Cardiac muscle cell (in vitro differentiated cells and primary cell): ENCODE measurements at regions not wholly inside any gene's neighbourhood (a gene's known extent, or its start where the extent isn't known, plus 50 kb on each side); places are given as distances from the start of the nearest gene placed in this dataset.

Experiments used
- DNase-seq, 2 donors: peaks; one replicate each; pipeline versions ENCODE4 v3.0.0 to v3.0.0-alpha.2; 2010 to 2017; ENCODE audit warnings: low read depth in 1 of 2, low spot score in 1 of 2
- H3K27ac ChIP-seq: fragments of 200-600 bp; sonication (generic); 2 replicates; pipeline ENCODE4 v1.5.1; 2016
- H3K27me3 ChIP-seq: fragments of 200-600 bp; sonication (generic); 2 replicates; pipeline ENCODE4 v1.6.0; 2016; ENCODE audit warnings: control low read depth
- H3K36me3 ChIP-seq: fragments of 200-600 bp; sonication (generic); 2 replicates; pipeline ENCODE4 v1.5.1; 2016; ENCODE audit warnings: control low read depth
- H3K4me1 ChIP-seq: fragments of 200-600 bp; sonication (generic); 2 replicates; pipeline ENCODE4 v1.8.1; 2017; ENCODE audit warnings: low read depth, mild to moderate bottlenecking, mixed run types
- H3K4me3 ChIP-seq: fragments of 200-600 bp; sonication (generic); 2 replicates; pipeline ENCODE4 v1.5.1; 2016; ENCODE audit warnings: mild to moderate bottlenecking
- H3K9me3 ChIP-seq: fragments of 200-600 bp; sonication (generic); 2 replicates; pipeline ENCODE4 v1.5.1; 2017; ENCODE audit warnings: low read depth, mild to moderate bottlenecking, control low read depth
- TF ChIP-seq, protein P1 (sequence below): IDR thresholded peaks from 2 replicates; pipeline ENCODE4 v1.5.1; 2012; ENCODE audit warnings: low read depth, mild to moderate bottlenecking, low read length

DNA sequence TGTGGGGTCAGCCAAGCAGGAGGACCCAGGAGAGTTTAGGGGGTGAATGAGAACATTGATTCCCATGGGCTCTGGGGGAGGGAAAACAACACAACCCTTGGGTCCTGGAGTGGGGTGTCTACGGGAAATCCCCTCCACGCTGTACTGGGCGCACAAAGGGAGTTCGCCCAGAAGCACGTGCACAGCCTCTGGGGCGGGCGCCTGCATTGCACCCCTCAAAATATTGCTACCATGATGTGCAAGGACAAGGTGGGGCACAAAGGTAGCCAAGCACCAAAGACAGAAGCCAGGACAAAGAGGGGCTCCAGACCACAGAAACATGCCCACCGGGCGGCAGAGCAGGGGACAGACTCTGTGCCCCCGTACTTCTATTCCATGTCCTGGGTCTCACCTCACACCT lies 74.9 kb upstream of the EIF5 start:
- no peaks in the 10 kb centered on the region for H3K36me3 ChIP-seq
- H3K4me1 ChIP-seq: no peaks in the 10 kb centered on the region
- no peak overlapping the region for H3K27ac ChIP-seq
- H3K4me3 ChIP-seq: no peak overlapping the region
- no peaks in the 10 kb centered on the region for H3K9me3 ChIP-seq
- TF ChIP-seq, protein P1, sequence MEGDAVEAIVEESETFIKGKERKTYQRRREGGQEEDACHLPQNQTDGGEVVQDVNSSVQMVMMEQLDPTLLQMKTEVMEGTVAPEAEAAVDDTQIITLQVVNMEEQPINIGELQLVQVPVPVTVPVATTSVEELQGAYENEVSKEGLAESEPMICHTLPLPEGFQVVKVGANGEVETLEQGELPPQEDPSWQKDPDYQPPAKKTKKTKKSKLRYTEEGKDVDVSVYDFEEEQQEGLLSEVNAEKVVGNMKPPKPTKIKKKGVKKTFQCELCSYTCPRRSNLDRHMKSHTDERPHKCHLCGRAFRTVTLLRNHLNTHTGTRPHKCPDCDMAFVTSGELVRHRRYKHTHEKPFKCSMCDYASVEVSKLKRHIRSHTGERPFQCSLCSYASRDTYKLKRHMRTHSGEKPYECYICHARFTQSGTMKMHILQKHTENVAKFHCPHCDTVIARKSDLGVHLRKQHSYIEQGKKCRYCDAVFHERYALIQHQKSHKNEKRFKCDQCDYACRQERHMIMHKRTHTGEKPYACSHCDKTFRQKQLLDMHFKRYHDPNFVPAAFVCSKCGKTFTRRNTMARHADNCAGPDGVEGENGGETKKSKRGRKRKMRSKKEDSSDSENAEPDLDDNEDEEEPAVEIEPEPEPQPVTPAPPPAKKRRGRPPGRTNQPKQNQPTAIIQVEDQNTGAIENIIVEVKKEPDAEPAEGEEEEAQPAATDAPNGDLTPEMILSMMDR: no peak
- DNase-seq: no peak
- no peaks in the 10 kb centered on the region for H3K27me3 ChIP-seq

DNA sequence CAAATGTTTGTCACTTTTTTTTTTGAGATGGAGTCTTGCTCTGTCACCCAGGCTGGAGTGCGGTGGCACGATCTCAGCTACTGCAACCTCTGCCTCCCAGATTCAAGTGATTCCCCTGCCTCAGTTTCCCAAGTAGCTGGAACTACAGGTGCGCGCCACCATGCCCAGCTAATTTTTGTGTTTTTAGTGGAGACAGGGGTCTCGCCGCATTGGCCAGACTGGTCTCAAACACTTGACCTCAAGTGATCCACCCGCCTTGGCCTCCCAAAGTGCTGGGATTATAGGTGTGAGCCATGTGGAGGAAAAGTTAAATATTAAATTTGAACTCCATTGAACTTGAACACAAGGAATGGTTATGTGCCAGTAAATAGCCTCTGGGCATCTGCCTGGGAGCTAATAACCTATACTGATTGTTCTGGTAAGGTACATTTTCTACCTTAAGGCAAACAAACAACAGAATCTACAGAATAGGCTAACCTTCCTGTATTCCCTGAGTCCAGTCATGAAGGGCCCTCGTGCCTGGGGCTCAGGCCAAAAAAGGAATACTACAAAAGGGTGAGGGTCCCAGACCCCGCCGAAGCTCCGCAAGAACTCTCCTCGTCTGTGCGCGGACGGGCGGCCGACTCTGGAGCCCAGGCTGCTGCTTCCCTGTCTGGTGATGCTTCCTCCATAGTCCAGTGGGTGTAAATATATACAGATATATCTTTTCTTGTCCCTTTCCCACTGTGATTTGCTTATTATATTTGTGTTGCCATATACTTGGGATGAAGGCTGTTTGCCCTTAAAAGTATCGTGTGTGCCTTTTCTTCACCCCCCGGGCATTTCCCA lies 74.0 kb upstream of the EIF5 start:
- Histone ChIP-seq H3K27me3 (no peaks in the 10 kb centered on the region), H3K4me1 (no peaks in the 10 kb centered on the region), H3K36me3 (no peaks in the 10 kb centered on the region), H3K9me3 (no peaks in the 10 kb centered on the region), H3K27ac (no peak overlapping the region), H3K4me3 (no peak overlapping the region)
- TF ChIP-seq, protein P1: no peak
- no peak for DNase-seq

DNA sequence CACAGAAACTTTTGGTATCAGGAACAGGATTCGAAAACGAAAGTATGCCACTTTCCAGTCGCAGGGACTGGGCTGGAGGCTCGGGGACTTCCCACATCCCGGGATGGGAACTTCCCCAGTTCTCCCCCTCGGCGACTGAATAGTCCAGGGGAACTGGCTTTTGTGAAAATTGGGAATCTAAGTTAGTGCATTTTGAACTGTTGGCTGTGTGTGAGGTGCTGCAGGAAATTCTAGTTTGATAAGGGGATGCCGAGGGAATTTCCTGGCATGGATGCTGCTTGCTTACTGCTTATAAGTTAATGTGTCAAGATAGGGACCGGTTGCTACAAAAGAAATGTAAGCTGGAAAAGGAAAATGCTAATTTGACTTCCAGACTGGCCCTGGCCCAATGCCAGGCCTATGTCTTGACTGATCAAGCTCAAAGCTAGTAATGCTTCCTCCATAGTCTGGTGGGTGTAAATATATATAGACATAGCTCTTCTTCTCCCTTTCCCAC lies 73.4 kb upstream of the EIF5 start:
- Histone ChIP-seq H3K36me3 (no peaks in the 10 kb centered on the region), H3K4me3 (no peak overlapping the region), H3K27ac (no peak overlapping the region), H3K27me3 (no peaks in the 10 kb centered on the region), H3K4me1 (no peaks in the 10 kb centered on the region), H3K9me3 (no peaks in the 10 kb centered on the region)
- TF ChIP-seq, protein P1: no peak
- DNase-seq: peak in 1 of 2 donors; percentile 71

DNA sequence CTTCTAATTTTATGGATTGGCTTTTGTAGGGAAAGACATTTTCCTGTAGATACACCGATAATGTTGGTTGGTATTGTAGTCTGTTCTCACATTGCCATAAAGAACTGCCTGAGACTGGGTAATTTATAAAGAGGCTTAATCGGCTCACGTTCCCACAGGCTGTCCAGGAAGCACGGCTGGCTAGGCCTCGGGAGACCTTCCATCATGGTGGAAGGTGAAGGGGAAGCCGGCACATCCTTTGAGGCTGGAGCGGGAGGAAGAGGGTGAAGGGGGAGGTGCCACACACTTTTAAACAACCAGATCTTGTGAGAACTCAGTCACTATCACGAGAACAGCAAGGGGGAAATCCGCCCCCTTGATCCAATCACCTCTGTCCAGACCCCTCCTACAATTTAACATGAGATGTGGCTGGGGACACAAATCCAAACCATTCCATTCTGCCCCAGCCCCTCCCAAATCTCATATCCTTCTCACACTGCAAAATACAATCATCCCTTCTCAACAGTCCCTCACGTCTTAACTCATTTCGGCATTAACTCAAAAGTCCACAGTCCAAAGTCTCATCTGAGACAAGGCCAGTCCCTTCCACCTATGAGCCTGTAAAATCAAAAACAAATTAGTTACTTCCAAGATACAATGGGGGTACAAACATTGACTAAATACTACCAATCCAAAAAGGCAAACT lies 66.7 kb upstream of the EIF5 start:
- H3K27me3 ChIP-seq: no peaks in the 10 kb centered on the region
- TF ChIP-seq, protein P1: no peak
- no peaks in the 10 kb centered on the region for H3K4me1 ChIP-seq
- no peak for DNase-seq
- no peaks in the 10 kb centered on the region for H3K9me3 ChIP-seq
- no peaks in the 10 kb centered on the region for H3K36me3 ChIP-seq
- no peak overlapping the region for H3K27ac ChIP-seq
- H3K4me3 ChIP-seq: no peak overlapping the region

DNA sequence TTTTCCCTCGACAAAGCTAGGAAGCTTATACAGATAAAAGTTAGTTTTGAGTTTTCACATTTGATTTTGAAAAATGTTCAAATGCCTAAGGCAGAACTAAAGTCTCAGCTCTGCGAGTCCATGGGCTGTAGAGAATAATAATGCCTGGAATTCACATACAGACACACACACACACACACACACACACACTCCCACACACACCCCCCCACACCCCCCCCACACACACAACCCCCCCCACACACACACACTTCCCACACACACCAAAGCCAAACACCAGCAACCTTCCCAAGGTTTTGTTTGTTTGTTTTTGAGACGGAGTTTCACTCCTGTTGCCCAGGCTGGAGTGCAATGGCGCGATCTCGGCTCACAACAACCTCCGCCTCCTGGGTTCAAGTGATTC lies 62.8 kb upstream of the EIF5 start:
- Histone ChIP-seq H3K27me3 (peaks cover 12% of the 10 kb centered on the region), H3K4me3 (no peak overlapping the region), H3K36me3 (no peaks in the 10 kb centered on the region), H3K27ac (no peak overlapping the region), H3K4me1 (no peaks in the 10 kb centered on the region), H3K9me3 (no peaks in the 10 kb centered on the region)
- TF ChIP-seq, protein P1: no peak
- DNase-seq: no peak
